IMR-90 (cell line): ENCODE measurements at regions not wholly inside any gene's neighbourhood (a gene's known extent, or its start where the extent isn't known, plus 50 kb on each side); places are given as distances from the start of the nearest gene placed in this dataset.

Experiments used
- ATAC-seq: fragments of 200-7000 bp; cut with Tn5 transposase; 2 replicates; pipeline ENCODE4 v1.9.1; 2020; ENCODE audit warnings: low read depth, mild to moderate bottlenecking, moderate library complexity
- BruUV-seq: library from RNA; stranded (reverse); fragments of 400-500 nt; replicated peaks from 2 replicates; lab custom pipeline; 2021; lab: Mats Ljungman, UMichigan
- CTCF ChIA-PET: fragments of 300-600 bp; formaldehyde crosslinking; extraction: SDS; loops from one replicate; lab custom pipeline; 2021; ENCODE audit warnings: antibody characterized with exemption; lab: Yijun Ruan, JAX
- POLR2A ChIA-PET: fragments of 300-600 bp; sonication (Branson Sonifier 250); formaldehyde crosslinking; loops from one replicate; lab custom pipeline; 2022; ENCODE audit warnings: antibody characterized with exemption; ENCODE audit not compliant: unreplicated experiment; lab: Charles Lee
- DNase-seq: peaks from one replicate; pipeline ENCODE4 v3.0.0; 2013
- H2AFZ ChIP-seq: replicated peaks from 2 replicates; pipeline ENCODE3; 2013; ENCODE audit warnings: low read length, mild to moderate bottlenecking; ENCODE audit not compliant: poor library complexity
- H2AK5ac ChIP-seq: 2 replicates; pipeline ENCODE4 v1.6.1; 2013; ENCODE audit warnings: low read depth, low read length, inconsistent platforms
- H2AK9ac ChIP-seq: replicated peaks from 2 replicates; pipeline ENCODE3; 2013; ENCODE audit warnings: mild to moderate bottlenecking, low read depth, low read length, moderate library complexity; ENCODE audit not compliant: poor library complexity
- H2BK120ac ChIP-seq: 2 replicates; pipeline ENCODE4 v1.6.1; 2013; ENCODE audit warnings: low read depth, low read length, inconsistent platforms
- H2BK15ac ChIP-seq: 3 replicates; pipeline ENCODE4 v1.6.1; 2013; ENCODE audit warnings: low read depth, low read length, inconsistent platforms
- H2BK20ac ChIP-seq: 2 replicates; pipeline ENCODE4 v1.6.1; 2013; ENCODE audit warnings: low read depth, mild to moderate bottlenecking, inconsistent platforms, low read length, moderate library complexity
- H2BK5ac ChIP-seq: 2 replicates; pipeline ENCODE4 v1.6.1; 2013; ENCODE audit warnings: mild to moderate bottlenecking, low read depth, low read length, inconsistent platforms; ENCODE audit not compliant: poor library complexity, severe bottlenecking
- H3K14ac ChIP-seq: replicated peaks from 2 replicates; pipeline ENCODE4 v1.6.1; 2013; ENCODE audit warnings: low read depth, low read length, inconsistent platforms
- H3K18ac ChIP-seq: 2 replicates; pipeline ENCODE4 v1.6.1; 2013; ENCODE audit warnings: low read depth, low read length, control low read depth
- H3K23ac ChIP-seq: 2 replicates; pipeline ENCODE4 v1.6.1; 2013; ENCODE audit warnings: low read depth, low read length, inconsistent platforms
- H3K27ac ChIP-seq: 2 replicates; pipeline ENCODE4 v1.5.1; 2013; ENCODE audit warnings: mild to moderate bottlenecking, control low read depth, low read length; ENCODE audit not compliant: insufficient read depth
- H3K27me3 ChIP-seq: 2 replicates; pipeline ENCODE4 v1.6.1; 2013; ENCODE audit warnings: low read length; ENCODE audit not compliant: control insufficient read depth, insufficient read depth
- H3K36me3 ChIP-seq: 2 replicates; pipeline ENCODE4 v1.6.1; 2013; ENCODE audit warnings: low read length, mixed read lengths; ENCODE audit not compliant: control insufficient read depth, insufficient read depth
- H3K4ac ChIP-seq: 2 replicates; pipeline ENCODE4 v1.6.1; 2013; ENCODE audit warnings: low read depth, low read length, inconsistent platforms
- H3K4me1 ChIP-seq: 2 replicates; pipeline ENCODE4 v1.6.1; 2013; ENCODE audit warnings: low read length, mixed read lengths; ENCODE audit not compliant: control insufficient read depth, insufficient read depth
- H3K4me2 ChIP-seq: 2 replicates; pipeline ENCODE4 v1.6.1; 2013; ENCODE audit warnings: low read depth, mild to moderate bottlenecking, control low read depth, low read length, moderate library complexity
- H3K4me3 ChIP-seq: 2 replicates; pipeline ENCODE4 v1.5.1; 2013; ENCODE audit warnings: low read depth, mild to moderate bottlenecking, control low read depth, low read length, moderate library complexity; ENCODE audit not compliant: insufficient read depth
- H3K56ac ChIP-seq: 2 replicates; pipeline ENCODE4 v1.6.1; 2013; ENCODE audit warnings: low read length, inconsistent platforms; ENCODE audit not compliant: insufficient read depth; ENCODE audit errors: extremely low read depth
- H3K79me1 ChIP-seq, 2 experiments: 2 replicates each; pipeline ENCODE4 v1.6.1; 2013; ENCODE audit warnings: low read length in 2 of 2, inconsistent platforms in 1 of 2, low read depth in 1 of 2
- H3K9ac ChIP-seq: 2 replicates; pipeline ENCODE4 v1.6.1; 2013; ENCODE audit warnings: low read depth, low read length, control low read depth
- H3K9me1 ChIP-seq: 2 replicates; pipeline ENCODE4 v1.6.1; 2013; ENCODE audit warnings: low read length, inconsistent platforms; ENCODE audit not compliant: insufficient read depth
- H3K9me3 ChIP-seq: 2 replicates; pipeline ENCODE4 v1.6.1; 2013; ENCODE audit warnings: low read length; ENCODE audit not compliant: control insufficient read depth, insufficient read depth
- H4K20me1 ChIP-seq: 2 replicates; pipeline ENCODE4 v1.6.1; 2013; ENCODE audit warnings: low read length, inconsistent platforms; ENCODE audit not compliant: insufficient read depth
- H4K5ac ChIP-seq: 2 replicates; pipeline ENCODE4 v1.6.1; 2013; ENCODE audit warnings: mild to moderate bottlenecking, low read depth, low read length, control low read depth
- H4K8ac ChIP-seq, 2 experiments: 2 replicates each; pipeline ENCODE4 v1.6.1; 2013; ENCODE audit warnings: low read depth in 2 of 2, low read length in 2 of 2, control low read depth in 1 of 2, inconsistent platforms in 1 of 2
- H4K91ac ChIP-seq: 2 replicates; pipeline ENCODE4 v1.6.1; 2013; ENCODE audit warnings: low read depth, low read length, inconsistent platforms; ENCODE audit not compliant: insufficient read depth
- BHLHE40 ChIP-seq: fragments of 150-350 bp; IDR thresholded peaks from 2 replicates; pipeline ENCODE4 v1.6.1; 2016; ENCODE audit warnings: mild to moderate bottlenecking, low read depth, low read length
- CEBPB ChIP-seq: IDR thresholded peaks from 2 replicates; pipeline ENCODE4 v1.6.1; 2012; ENCODE audit warnings: low read depth, low read length, improper control_type of control experiment
- CHD1 ChIP-seq: IDR thresholded peaks from 2 replicates; pipeline ENCODE4 v1.6.1; 2012; ENCODE audit warnings: low read depth, low read length, improper control_type of control experiment
- FOS ChIP-seq: fragments of 150-350 bp; IDR thresholded peaks from 2 replicates; pipeline ENCODE4 v1.6.1; 2016; ENCODE audit warnings: low read depth, low read length
- MAFK ChIP-seq: IDR thresholded peaks from 2 replicates; pipeline ENCODE4 v1.6.1; 2012; ENCODE audit warnings: low read depth, low read length, improper control_type of control experiment
- MAZ ChIP-seq: IDR thresholded peaks from 2 replicates; pipeline ENCODE4 v1.6.1; 2012; ENCODE audit warnings: low read depth, mild to moderate bottlenecking, low read length, improper control_type of control experiment, moderate library complexity, borderline replicate concordance
- MXI1 ChIP-seq: IDR thresholded peaks from 2 replicates; pipeline ENCODE4 v1.6.1; 2012; ENCODE audit warnings: low read depth, mild to moderate bottlenecking, low read length, moderate library complexity, borderline replicate concordance
- NFE2L2 ChIP-seq: fragments of 150-350 bp; IDR thresholded peaks from 2 replicates; pipeline ENCODE4 v1.6.1; 2016; ENCODE audit warnings: low read depth, mild to moderate bottlenecking, low read length
- POLR2A ChIP-seq: IDR thresholded peaks from 2 replicates; pipeline ENCODE4 v1.6.1; 2012; ENCODE audit warnings: mild to moderate bottlenecking, low read depth, low read length
- RAD21 ChIP-seq: IDR thresholded peaks from 2 replicates; pipeline ENCODE4 v1.6.1; 2012; ENCODE audit warnings: low read length, improper control_type of control experiment
- RCOR1 ChIP-seq: IDR thresholded peaks from 2 replicates; pipeline ENCODE4 v1.6.1; 2012; ENCODE audit warnings: mild to moderate bottlenecking, low read length, improper control_type of control experiment; ENCODE audit not compliant: insufficient replicate concordance
- RFX5 ChIP-seq: IDR thresholded peaks from 2 replicates; pipeline ENCODE4 v1.8.0; 2012; ENCODE audit warnings: low read depth, mild to moderate bottlenecking, low read length, moderate library complexity
- SMC3 ChIP-seq: fragments of 150-350 bp; IDR thresholded peaks from 2 replicates; pipeline ENCODE4 v1.6.1; 2016; ENCODE audit warnings: low read depth, mild to moderate bottlenecking, antibody characterized with exemption, low read length, moderate library complexity
- WGBS, 2 experiments: methylation state at CpG; one replicate each; pipeline versions ENCODE4 v1.1.5 to v1.1.7; 2013; ENCODE audit warnings: missing lambda C conversion rate in 2 of 2; ENCODE audit not compliant: insufficient read length in 1 of 2; ENCODE audit errors: extremely low coverage in 2 of 2; 5-methylcytosine and 5-hydroxymethylcytosine counted together
- dilution Hi-C: fragments of 300-500 bp; cut with HindIII; formaldehyde crosslinking; loops from one replicate; pipeline ENCODE4 v1.14.3; 2018; ENCODE audit warnings: low sequenced_read_pairs; ENCODE audit not compliant: unreplicated experiment
- in situ Hi-C: fragments of 300-500 bp; cut with MboI; formaldehyde crosslinking; loops from 3 replicates; pipeline ENCODE4 v1.14.3; 2019; ENCODE audit warnings: low sequenced_read_pairs, inconsistent platforms, mixed read lengths
- intact Hi-C: fragments of 100-400 bp; cut with micrococcal nuclease; formaldehyde crosslinking; loops from 2 replicates; pipeline ENCODE4 v1.10.0; 2022
- TF ChIP-seq, protein P1 (sequence below): conservative IDR thresholded peaks from 2 replicates; pipeline ENCODE4 v1.5.1; 2012; ENCODE audit warnings: mild to moderate bottlenecking, low read depth, low read length, improper control_type of control experiment
- TF ChIP-seq, protein P2 (sequence below): fragments of 150-350 bp; IDR thresholded peaks from 2 replicates; pipeline ENCODE4 v1.6.1; 2016; ENCODE audit warnings: low read depth, mild to moderate bottlenecking, low read length, moderate library complexity, borderline replicate concordance
- TF ChIP-seq, protein P3 (sequence below): fragments of 150-350 bp; IDR thresholded peaks from 2 replicates; pipeline ENCODE4 v1.6.1; 2017; ENCODE audit warnings: mild to moderate bottlenecking, antibody characterized with exemption, low read length, low read depth

DNA sequence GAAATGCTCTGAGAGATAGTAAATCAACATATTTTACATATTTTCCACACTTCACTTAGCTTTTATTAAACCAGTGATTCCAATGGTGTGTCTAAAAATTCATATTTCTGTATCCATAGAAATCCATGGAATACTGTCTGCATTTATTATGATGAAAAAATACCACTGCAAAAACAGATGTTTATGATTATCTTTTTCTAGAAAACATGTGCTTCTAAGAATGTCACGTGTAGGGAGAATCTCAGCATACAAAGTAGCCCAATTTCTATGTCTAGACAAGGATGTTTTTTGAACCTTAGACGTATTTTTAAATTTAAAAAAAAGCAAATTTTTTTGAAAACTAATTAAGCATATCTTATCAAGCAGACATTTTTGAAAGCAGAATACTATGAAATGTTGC, 622.4 kb downstream of the TENT5A start:
- H2AK9ac ChIP-seq: no peak overlapping the region
- no peaks in the 10 kb centered on the region for H3K36me3 ChIP-seq
- ChIA-PET CTCF (no interaction called here), POLR2A (no interaction called here)
- in situ Hi-C loops (no loop called here), dilution Hi-C loops (no loop called here), intact Hi-C loops (no loop called here)
- H3K27me3 ChIP-seq: no peaks in the 10 kb centered on the region
- no peak overlapping the region for H2AK5ac ChIP-seq
- no peaks in the 10 kb centered on the region for H3K79me1 ChIP-seq
- no peaks in the 10 kb centered on the region for H3K4me1 ChIP-seq
- DNase-seq (no peak), ATAC-seq (no peak)
- BruUV-seq: no TSS peak
- WGBS, 2 experiments: no CpG with 5 or more reads among the region's 2 CpGs
- no peak overlapping the region for H2AFZ ChIP-seq
- H4K8ac ChIP-seq: no peak overlapping the region
- no peak overlapping the region for H3K4me2 ChIP-seq
- no peaks in the 10 kb centered on the region for H3K9me1 ChIP-seq
- no peak overlapping the region for H2BK15ac ChIP-seq
- H2BK20ac ChIP-seq: no peak overlapping the region
- no peak overlapping the region for H3K18ac ChIP-seq
- no peak overlapping the region for H2BK5ac ChIP-seq
- H3K14ac ChIP-seq: no peak overlapping the region
- no peak overlapping the region for H3K4ac ChIP-seq
- H4K91ac ChIP-seq: no peak overlapping the region
- H4K5ac ChIP-seq: no peak overlapping the region
- no peak overlapping the region for H3K9ac ChIP-seq
- no peak overlapping the region for H3K27ac ChIP-seq
- no peaks in the 10 kb centered on the region for H4K20me1 ChIP-seq
- no peak overlapping the region for H2BK120ac ChIP-seq
- no peak for TF ChIP-seq FOS
- no peak for TF ChIP-seq RAD21
- TF ChIP-seq, protein P1, sequence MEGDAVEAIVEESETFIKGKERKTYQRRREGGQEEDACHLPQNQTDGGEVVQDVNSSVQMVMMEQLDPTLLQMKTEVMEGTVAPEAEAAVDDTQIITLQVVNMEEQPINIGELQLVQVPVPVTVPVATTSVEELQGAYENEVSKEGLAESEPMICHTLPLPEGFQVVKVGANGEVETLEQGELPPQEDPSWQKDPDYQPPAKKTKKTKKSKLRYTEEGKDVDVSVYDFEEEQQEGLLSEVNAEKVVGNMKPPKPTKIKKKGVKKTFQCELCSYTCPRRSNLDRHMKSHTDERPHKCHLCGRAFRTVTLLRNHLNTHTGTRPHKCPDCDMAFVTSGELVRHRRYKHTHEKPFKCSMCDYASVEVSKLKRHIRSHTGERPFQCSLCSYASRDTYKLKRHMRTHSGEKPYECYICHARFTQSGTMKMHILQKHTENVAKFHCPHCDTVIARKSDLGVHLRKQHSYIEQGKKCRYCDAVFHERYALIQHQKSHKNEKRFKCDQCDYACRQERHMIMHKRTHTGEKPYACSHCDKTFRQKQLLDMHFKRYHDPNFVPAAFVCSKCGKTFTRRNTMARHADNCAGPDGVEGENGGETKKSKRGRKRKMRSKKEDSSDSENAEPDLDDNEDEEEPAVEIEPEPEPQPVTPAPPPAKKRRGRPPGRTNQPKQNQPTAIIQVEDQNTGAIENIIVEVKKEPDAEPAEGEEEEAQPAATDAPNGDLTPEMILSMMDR: no peak
- no peak for TF ChIP-seq SMC3
- no peak for TF ChIP-seq BHLHE40
- no peak for TF ChIP-seq NFE2L2
- no peak for TF ChIP-seq RCOR1
- no peak for TF ChIP-seq RFX5
- no peak for TF ChIP-seq CHD1
- TF ChIP-seq POLR2A: no peak
- TF ChIP-seq, protein P2, sequence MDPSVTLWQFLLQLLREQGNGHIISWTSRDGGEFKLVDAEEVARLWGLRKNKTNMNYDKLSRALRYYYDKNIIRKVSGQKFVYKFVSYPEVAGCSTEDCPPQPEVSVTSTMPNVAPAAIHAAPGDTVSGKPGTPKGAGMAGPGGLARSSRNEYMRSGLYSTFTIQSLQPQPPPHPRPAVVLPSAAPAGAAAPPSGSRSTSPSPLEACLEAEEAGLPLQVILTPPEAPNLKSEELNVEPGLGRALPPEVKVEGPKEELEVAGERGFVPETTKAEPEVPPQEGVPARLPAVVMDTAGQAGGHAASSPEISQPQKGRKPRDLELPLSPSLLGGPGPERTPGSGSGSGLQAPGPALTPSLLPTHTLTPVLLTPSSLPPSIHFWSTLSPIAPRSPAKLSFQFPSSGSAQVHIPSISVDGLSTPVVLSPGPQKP: no peak
- TF ChIP-seq MAFK: no peak
- TF ChIP-seq MAZ: no peak
- TF ChIP-seq, protein P3, sequence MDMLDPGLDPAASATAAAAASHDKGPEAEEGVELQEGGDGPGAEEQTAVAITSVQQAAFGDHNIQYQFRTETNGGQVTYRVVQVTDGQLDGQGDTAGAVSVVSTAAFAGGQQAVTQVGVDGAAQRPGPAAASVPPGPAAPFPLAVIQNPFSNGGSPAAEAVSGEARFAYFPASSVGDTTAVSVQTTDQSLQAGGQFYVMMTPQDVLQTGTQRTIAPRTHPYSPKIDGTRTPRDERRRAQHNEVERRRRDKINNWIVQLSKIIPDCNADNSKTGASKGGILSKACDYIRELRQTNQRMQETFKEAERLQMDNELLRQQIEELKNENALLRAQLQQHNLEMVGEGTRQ: no peak
- TF ChIP-seq CEBPB: no peak
- TF ChIP-seq MXI1: no peak
- no peak overlapping the region for H3K56ac ChIP-seq
- H3K23ac ChIP-seq: no peak overlapping the region
- no peaks in the 10 kb centered on the region for H3K9me3 ChIP-seq
- no peak overlapping the region for H3K4me3 ChIP-seq
